HG02840 (cell line): ENCODE measurements at regions not wholly inside any gene's neighbourhood (a gene's known extent, or its start where the extent isn't known, plus 50 kb on each side); places are given as distances from the start of the nearest gene placed in this dataset.

Source experiments
- ATAC-seq: cut with Tn5 transposase; IDR thresholded peaks from one replicate; pipeline ENCODE4 v1.9.1; 2021; ENCODE audit warnings: mild to moderate bottlenecking, moderate library complexity, moderate number of reproducible peaks; ENCODE audit not compliant: unreplicated experiment, low FRiP score

DNA sequence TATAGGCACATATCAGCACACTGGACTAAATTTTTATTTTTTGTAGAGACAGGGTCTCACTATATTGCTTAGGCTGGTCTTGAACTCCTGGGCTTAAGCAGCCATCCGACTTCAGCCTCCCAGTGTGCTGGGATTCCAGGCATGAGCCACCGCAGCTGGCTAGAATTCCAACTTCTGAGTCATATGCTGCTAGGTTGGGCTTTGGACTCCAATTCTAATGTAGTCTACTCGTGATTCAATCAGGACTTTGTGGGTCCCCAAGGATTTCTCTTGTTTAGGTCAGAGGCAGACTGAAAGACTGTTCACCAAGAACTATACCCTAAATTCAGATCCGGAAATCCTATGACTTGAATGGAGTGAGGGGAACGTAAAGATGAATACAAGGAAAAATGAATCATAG is 68.2 kb upstream of the CHD1 start:
- no peak for ATAC-seq

GRCh38 chr5:98994611-98995010 is 65.8 kb upstream of the CHD1 start:
- ATAC-seq, result no peak

DNA sequence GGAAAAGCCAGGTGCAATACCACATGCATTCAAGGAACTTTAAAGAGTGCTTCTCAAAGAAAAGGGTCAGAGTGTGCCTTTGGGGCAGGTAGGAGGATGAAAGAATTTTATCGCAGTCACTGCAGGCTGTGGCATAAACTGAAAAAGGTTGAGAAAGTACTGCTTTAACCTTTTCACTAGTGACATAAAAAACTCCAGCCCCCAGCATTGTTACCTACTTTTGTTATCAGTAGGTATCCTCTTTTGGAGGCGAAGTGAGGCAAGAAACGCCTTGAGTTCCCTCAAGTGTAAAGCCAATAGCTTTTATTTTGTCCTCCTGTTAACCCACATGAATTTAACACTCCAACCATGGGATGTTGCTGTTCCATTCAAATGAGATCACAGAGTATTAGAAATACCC is 64.7 kb upstream of the CHD1 start:
- ATAC-seq, result no peak

GRCh38 chr5:98992552-98992951 is 63.7 kb upstream of the CHD1 start:
- no peak for ATAC-seq

DNA sequence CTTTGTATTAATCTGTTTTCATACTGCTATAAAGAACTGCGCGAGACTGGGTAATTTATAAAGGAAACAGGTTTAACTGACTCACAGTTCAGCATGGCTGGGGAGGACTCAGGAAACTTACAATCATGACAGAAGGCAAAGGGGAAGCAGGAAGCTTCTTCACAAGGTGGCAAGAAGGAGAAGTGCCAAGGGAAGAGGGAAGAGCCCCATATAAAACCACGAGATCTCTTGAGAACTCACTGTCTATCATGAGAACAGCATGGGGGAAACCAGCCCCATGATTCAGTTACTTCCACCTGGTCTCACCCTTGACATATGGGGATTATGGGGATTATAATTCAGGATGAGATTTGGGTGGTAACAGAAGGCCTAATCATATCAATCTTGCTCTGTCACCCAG is 60.9 kb upstream of the CHD1 start:
- no peak for ATAC-seq

- no peak for ATAC-seq
Measured at GRCh38 chr5:98986587-98986986, 57.8 kb upstream of the CHD1 start.

DNA sequence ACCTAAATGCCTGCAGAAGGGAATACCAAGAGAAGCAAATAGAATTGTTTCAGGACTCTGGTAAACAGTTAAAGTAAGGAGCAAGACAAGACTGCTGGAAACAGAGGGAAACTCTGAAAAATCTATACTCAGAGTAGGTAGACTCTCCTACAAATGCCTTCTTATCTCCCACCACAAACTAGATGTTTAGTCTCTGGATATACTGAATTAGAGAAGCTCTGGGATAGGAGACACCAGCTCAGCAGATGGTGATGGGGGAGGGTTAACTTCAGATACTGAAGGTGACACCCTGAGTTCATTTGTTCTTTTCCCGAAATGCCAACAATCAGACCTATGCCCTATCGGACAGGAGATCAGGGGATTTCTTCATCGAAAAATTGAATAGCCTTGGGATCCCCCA is 54.1 kb upstream of the CHD1 start:
- no peak for ATAC-seq
